ENCODE measurements at regions not wholly inside any gene's neighbourhood (a gene's known extent, or its start where the extent isn't known, plus 50 kb on each side); places are given as distances from the start of the nearest gene placed in this dataset.

GRCh38 chr3:30231277-30232141, 374.9 kb upstream of the TGFBR2 start:
- TF ChIP-seq HDGF (IDR thresholded peaks at IDR 0.05; ENCODE audit: borderline replicate concordance), result no peak
- no peak for TF ChIP-seq ELF4 (IDR thresholded peaks at IDR 0.05)
- no peak for TF ChIP-seq FOXM1 (IDR thresholded peaks at IDR 0.05; ENCODE audit: borderline replicate concordance)
- TF ChIP-seq NFRKB (IDR thresholded peaks at IDR 0.05), result no peak
- TF ChIP-seq, protein P1, sequence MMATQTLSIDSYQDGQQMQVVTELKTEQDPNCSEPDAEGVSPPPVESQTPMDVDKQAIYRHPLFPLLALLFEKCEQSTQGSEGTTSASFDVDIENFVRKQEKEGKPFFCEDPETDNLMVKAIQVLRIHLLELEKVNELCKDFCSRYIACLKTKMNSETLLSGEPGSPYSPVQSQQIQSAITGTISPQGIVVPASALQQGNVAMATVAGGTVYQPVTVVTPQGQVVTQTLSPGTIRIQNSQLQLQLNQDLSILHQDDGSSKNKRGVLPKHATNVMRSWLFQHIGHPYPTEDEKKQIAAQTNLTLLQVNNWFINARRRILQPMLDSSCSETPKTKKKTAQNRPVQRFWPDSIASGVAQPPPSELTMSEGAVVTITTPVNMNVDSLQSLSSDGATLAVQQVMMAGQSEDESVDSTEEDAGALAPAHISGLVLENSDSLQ (IDR thresholded peaks at IDR 0.05), result no peak
- no peak for TF ChIP-seq SP1 (IDR thresholded peaks at IDR 0.05)
- no peak for TF ChIP-seq TARDBP (IDR thresholded peaks at IDR 0.05)
- no peak for TF ChIP-seq LEF1 (IDR thresholded peaks at IDR 0.05; ENCODE audit: borderline replicate concordance)
- TF ChIP-seq SUZ12 (IDR thresholded peaks at IDR 0.05), result no peak
- no peak for TF ChIP-seq BHLHE40 (IDR thresholded peaks at IDR 0.05; ENCODE audit: borderline replicate concordance)
- TF ChIP-seq FOXA1 (IDR thresholded peaks at IDR 0.05), result no peak

Measured in HEK293T (cell line).